ENCODE measurements at regions not wholly inside any gene's neighbourhood (a gene's known extent, or its start where the extent isn't known, plus 50 kb on each side); places are given as distances from the start of the nearest gene placed in this dataset.

- Histone ChIP-seq H3F3A (ENCODE audit: low read depth) (no peaks in the 10 kb centered on the region), H3K9ac (ENCODE audit: low read depth, low read length, poor library complexity, severe bottlenecking) (no peak overlapping the region), H3K4me3 (ENCODE audit: low read length, poor library complexity, severe bottlenecking) (no peak overlapping the region), H3K36me3 (ENCODE audit: insufficient read depth, low read length) (no peaks in the 10 kb centered on the region), H3K79me2 (ENCODE audit: insufficient read depth, low read length) (no peaks in the 10 kb centered on the region), H2AFZ (ENCODE audit: low read length) (no peak overlapping the region), H3K9me3 (ENCODE audit: insufficient read depth, low read depth, low read length) (no peaks in the 10 kb centered on the region), H3K27me3 (ENCODE audit: insufficient read depth, low read length, poor library complexity, severe bottlenecking) (no peaks in the 10 kb centered on the region), H4K20me1 (ENCODE audit: insufficient read depth, low read length, poor library complexity, severe bottlenecking) (no peaks in the 10 kb centered on the region), H3K9me2 (replicated peaks; ENCODE audit: low read depth, low read length) (no peaks in the 10 kb centered on the region), H3K4me1 (ENCODE audit: insufficient read depth, low read length, poor library complexity, severe bottlenecking) (no peaks in the 10 kb centered on the region), H3K4me2 (ENCODE audit: low read depth, low read length, poor library complexity, severe bottlenecking) (no peak overlapping the region)
- TF ChIP-seq, protein P1, sequence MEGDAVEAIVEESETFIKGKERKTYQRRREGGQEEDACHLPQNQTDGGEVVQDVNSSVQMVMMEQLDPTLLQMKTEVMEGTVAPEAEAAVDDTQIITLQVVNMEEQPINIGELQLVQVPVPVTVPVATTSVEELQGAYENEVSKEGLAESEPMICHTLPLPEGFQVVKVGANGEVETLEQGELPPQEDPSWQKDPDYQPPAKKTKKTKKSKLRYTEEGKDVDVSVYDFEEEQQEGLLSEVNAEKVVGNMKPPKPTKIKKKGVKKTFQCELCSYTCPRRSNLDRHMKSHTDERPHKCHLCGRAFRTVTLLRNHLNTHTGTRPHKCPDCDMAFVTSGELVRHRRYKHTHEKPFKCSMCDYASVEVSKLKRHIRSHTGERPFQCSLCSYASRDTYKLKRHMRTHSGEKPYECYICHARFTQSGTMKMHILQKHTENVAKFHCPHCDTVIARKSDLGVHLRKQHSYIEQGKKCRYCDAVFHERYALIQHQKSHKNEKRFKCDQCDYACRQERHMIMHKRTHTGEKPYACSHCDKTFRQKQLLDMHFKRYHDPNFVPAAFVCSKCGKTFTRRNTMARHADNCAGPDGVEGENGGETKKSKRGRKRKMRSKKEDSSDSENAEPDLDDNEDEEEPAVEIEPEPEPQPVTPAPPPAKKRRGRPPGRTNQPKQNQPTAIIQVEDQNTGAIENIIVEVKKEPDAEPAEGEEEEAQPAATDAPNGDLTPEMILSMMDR (conservative IDR thresholded peaks at IDR 0.05; ENCODE audit: low read length), result no peak
- no peak for TF ChIP-seq EZH2phosphoT487 (IDR thresholded peaks at IDR 0.05; ENCODE audit: borderline replicate concordance)
Measured at GRCh38 chr21:27820342-27820741, 853.5 kb upstream of the ADAMTS5 start.

DNA sequence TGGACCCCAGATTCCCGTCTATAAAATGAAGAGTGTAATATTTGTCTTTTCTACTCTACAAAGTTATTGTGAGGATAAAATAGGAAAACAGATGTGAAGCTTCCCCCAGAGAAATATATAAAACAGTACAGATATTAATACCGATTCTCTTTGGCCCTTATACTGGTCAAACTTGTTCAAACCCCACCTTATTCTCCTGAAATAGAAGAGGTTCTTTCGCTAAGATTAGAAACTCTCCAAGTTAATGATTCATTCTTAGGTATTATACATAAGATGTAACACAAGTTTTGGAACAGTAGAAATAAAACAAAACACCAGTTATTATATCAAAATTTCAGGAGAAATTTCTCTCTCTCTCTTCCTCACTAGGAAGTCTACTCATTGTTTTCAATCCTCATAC lies 852.4 kb upstream of the ADAMTS5 start:
- Histone ChIP-seq H3K4me3 (ENCODE audit: low read length, poor library complexity, severe bottlenecking) (no peak overlapping the region), H3F3A (ENCODE audit: low read depth) (no peaks in the 10 kb centered on the region), H4K20me1 (ENCODE audit: insufficient read depth, low read length, poor library complexity, severe bottlenecking) (no peaks in the 10 kb centered on the region), H3K4me2 (ENCODE audit: low read depth, low read length, poor library complexity, severe bottlenecking) (no peak overlapping the region), H3K4me1 (ENCODE audit: insufficient read depth, low read length, poor library complexity, severe bottlenecking) (no peaks in the 10 kb centered on the region), H3K9ac (ENCODE audit: low read depth, low read length, poor library complexity, severe bottlenecking) (no peak overlapping the region), H3K9me3 (ENCODE audit: insufficient read depth, low read depth, low read length) (no peaks in the 10 kb centered on the region), H3K79me2 (ENCODE audit: insufficient read depth, low read length) (no peaks in the 10 kb centered on the region), H3K27me3 (ENCODE audit: insufficient read depth, low read length, poor library complexity, severe bottlenecking) (no peaks in the 10 kb centered on the region), H2AFZ (ENCODE audit: low read length) (no peak overlapping the region), H3K36me3 (ENCODE audit: insufficient read depth, low read length) (no peaks in the 10 kb centered on the region), H3K9me2 (replicated peaks; ENCODE audit: low read depth, low read length) (no peaks in the 10 kb centered on the region)
- TF ChIP-seq EZH2phosphoT487 (IDR thresholded peaks at IDR 0.05; ENCODE audit: borderline replicate concordance), result no peak
- TF ChIP-seq, protein P1 (conservative IDR thresholded peaks at IDR 0.05; ENCODE audit: low read length), result no peak

DNA sequence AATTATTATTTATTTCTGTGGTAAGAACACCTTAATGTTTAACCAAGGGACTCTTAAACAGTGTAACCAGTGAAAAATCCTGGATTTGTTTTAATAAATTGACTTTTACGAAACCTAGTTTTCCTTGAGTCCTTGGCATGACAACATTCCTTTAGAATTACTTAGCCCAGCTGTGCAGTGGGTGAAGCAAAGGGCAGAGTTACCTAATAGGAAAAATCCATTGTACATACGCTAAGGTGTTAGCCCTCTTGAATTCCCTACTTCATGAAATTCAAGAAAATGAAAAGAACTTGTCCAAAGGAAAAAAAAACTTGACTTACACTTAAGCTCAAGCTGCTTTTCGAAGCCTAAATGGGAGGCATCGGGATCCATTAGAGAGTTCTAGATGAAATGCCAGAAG lies 852.0 kb upstream of the ADAMTS5 start:
- no peaks in the 10 kb centered on the region for H3K27me3 ChIP-seq (ENCODE audit: insufficient read depth, low read length, poor library complexity, severe bottlenecking)

More for the DNA sequence above, 852.0 kb upstream of the ADAMTS5 start:
- no peaks in the 10 kb centered on the region for H4K20me1 ChIP-seq (ENCODE audit: insufficient read depth, low read length, poor library complexity, severe bottlenecking)
- H3K4me1 ChIP-seq (ENCODE audit: insufficient read depth, low read length, poor library complexity, severe bottlenecking), result no peaks in the 10 kb centered on the region
- no peaks in the 10 kb centered on the region for H3K79me2 ChIP-seq (ENCODE audit: insufficient read depth, low read length)
- no peaks in the 10 kb centered on the region for H3K9me3 ChIP-seq (ENCODE audit: insufficient read depth, low read depth, low read length)
- H3K9me2 ChIP-seq (replicated peaks; ENCODE audit: low read depth, low read length), result no peaks in the 10 kb centered on the region
- H3K9ac ChIP-seq (ENCODE audit: low read depth, low read length, poor library complexity, severe bottlenecking), result no peak overlapping the region
- no peak overlapping the region for H3K4me2 ChIP-seq (ENCODE audit: low read depth, low read length, poor library complexity, severe bottlenecking)
- TF ChIP-seq, protein P1 (conservative IDR thresholded peaks at IDR 0.05; ENCODE audit: low read length), result no peak
- no peak for TF ChIP-seq EZH2phosphoT487 (IDR thresholded peaks at IDR 0.05; ENCODE audit: borderline replicate concordance)
- no peaks in the 10 kb centered on the region for H3F3A ChIP-seq (ENCODE audit: low read depth)
- no peaks in the 10 kb centered on the region for H3K36me3 ChIP-seq (ENCODE audit: insufficient read depth, low read length)
- no peak overlapping the region for H2AFZ ChIP-seq (ENCODE audit: low read length)
- H3K4me3 ChIP-seq (ENCODE audit: low read length, poor library complexity, severe bottlenecking), result no peak overlapping the region

Data from Loucy (cell line).